MCF 10A (cell line): ENCODE measurements at regions not wholly inside any gene's neighbourhood (a gene's known extent, or its start where the extent isn't known, plus 50 kb on each side); places are given as distances from the start of the nearest gene placed in this dataset.
"Not testable (repeated sequence)": the region's sequence is repeated elsewhere in the genome, so short reads cannot be mapped to it uniquely, and the experiment has no call there.

Source experiments
- BruUV-seq: library from RNA; stranded (reverse); fragments of 400-500 nt; replicated peaks from 2 replicates; lab custom pipeline; 2021; lab: Mats Ljungman, UMichigan
- CTCF ChIA-PET: fragments of 300-600 bp; sonication (Branson Sonifier 250); formaldehyde crosslinking; extraction: SDS; loops from one replicate; lab custom pipeline; 2021; ENCODE audit warnings: antibody characterized with exemption, inconsistent platforms; lab: Yijun Ruan, JAX
- POLR2A ChIA-PET: fragments of 300-600, 350-650 bp; sonication (Branson Sonifier 250); formaldehyde crosslinking; extraction: SDS; loops from one replicate; lab custom pipeline; 2020; ENCODE audit warnings: antibody characterized with exemption, inconsistent platforms; lab: Yijun Ruan, JAX
- DNase-seq: peaks from one replicate; pipeline ENCODE4 v3.0.0-alpha.2; 2018; ENCODE audit not compliant: unreplicated experiment
- H3K27ac Mint-ChIP-seq: one replicate; pipeline ENCODE4 v1.8.0; 2022; ENCODE audit warnings: mild to moderate bottlenecking, low read depth, mixed read lengths; ENCODE audit not compliant: unreplicated experiment
- H3K27me3 Mint-ChIP-seq: one replicate; pipeline ENCODE4 v1.8.0; 2022; ENCODE audit warnings: mixed read lengths; ENCODE audit not compliant: insufficient read depth, unreplicated experiment
- H3K36me3 Mint-ChIP-seq: one replicate; pipeline ENCODE4 v1.8.0; 2022; ENCODE audit warnings: mild to moderate bottlenecking, moderate library complexity, mixed read lengths; ENCODE audit not compliant: insufficient read depth, unreplicated experiment
- H3K4me1 Mint-ChIP-seq: one replicate; pipeline ENCODE4 v1.8.0; 2022; ENCODE audit warnings: mixed read lengths; ENCODE audit not compliant: insufficient read depth, unreplicated experiment
- H3K4me3 Mint-ChIP-seq: one replicate; pipeline ENCODE4 v1.8.0; 2022; ENCODE audit warnings: mild to moderate bottlenecking, moderate library complexity, mixed read lengths; ENCODE audit not compliant: unreplicated experiment
- H3K9me3 Mint-ChIP-seq: one replicate; pipeline ENCODE4 v1.8.0; 2022; ENCODE audit warnings: mixed read lengths; ENCODE audit not compliant: unreplicated experiment
- intact Hi-C: fragments of 100-400 bp; cut with micrococcal nuclease; formaldehyde crosslinking; loops from 2 replicates; pipeline ENCODE4 v1.14.1; 2022
- TF ChIP-seq, protein P1 (sequence below): fragments of 200-600 bp; IDR thresholded peaks from one replicate; pipeline ENCODE4 v1.8.0; 2022; ENCODE audit warnings: antibody characterized with exemption, mild to moderate bottlenecking; ENCODE audit not compliant: unreplicated experiment

GRCh38 chr2:129408570-129408969 is 570.9 kb upstream of the RAB6C start:
- no TSS peak for BruUV-seq
- Mint-ChIP-seq H3K4me3 (no peak overlapping the region), H3K27ac (no peak overlapping the region), H3K27me3 (no peaks in the 10 kb centered on the region), H3K36me3 (no peaks in the 10 kb centered on the region), H3K9me3 (peaks cover 12% of the 10 kb centered on the region), H3K4me1 (no peaks in the 10 kb centered on the region)
- DNase-seq, result no peak
- intact Hi-C loops, result no loop called here
- POLR2A ChIA-PET, result no interaction called here
- TF ChIP-seq, protein P1, sequence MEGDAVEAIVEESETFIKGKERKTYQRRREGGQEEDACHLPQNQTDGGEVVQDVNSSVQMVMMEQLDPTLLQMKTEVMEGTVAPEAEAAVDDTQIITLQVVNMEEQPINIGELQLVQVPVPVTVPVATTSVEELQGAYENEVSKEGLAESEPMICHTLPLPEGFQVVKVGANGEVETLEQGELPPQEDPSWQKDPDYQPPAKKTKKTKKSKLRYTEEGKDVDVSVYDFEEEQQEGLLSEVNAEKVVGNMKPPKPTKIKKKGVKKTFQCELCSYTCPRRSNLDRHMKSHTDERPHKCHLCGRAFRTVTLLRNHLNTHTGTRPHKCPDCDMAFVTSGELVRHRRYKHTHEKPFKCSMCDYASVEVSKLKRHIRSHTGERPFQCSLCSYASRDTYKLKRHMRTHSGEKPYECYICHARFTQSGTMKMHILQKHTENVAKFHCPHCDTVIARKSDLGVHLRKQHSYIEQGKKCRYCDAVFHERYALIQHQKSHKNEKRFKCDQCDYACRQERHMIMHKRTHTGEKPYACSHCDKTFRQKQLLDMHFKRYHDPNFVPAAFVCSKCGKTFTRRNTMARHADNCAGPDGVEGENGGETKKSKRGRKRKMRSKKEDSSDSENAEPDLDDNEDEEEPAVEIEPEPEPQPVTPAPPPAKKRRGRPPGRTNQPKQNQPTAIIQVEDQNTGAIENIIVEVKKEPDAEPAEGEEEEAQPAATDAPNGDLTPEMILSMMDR, result no peak
- CTCF ChIA-PET, result interaction anchor here (0.5 to 1.0 kb wide), 2 partner anchors 11 to 14 kb away, joined by 3 to 5 read pairs; no protein-coding TSS in a partner anchor

GRCh38 chr2:129417041-129417440 is 562.4 kb upstream of the RAB6C start:
- H3K36me3 Mint-ChIP-seq, BruUV-seq, intact Hi-C loops, H3K9me3 Mint-ChIP-seq, DNase-seq, H3K4me3 Mint-ChIP-seq, H3K27ac Mint-ChIP-seq, H3K27me3 Mint-ChIP-seq, H3K4me1 Mint-ChIP-seq: not testable (repeated sequence)
- POLR2A ChIA-PET, result interaction anchor here (1.0 kb wide), 1 partner anchor 12 kb away, joined by 3 read pairs; no protein-coding TSS in a partner anchor
- CTCF ChIA-PET, result interaction anchor here (1.2 kb wide), 1 partner anchor 20 kb away, joined by 4 read pairs; no protein-coding TSS in a partner anchor

DNA sequence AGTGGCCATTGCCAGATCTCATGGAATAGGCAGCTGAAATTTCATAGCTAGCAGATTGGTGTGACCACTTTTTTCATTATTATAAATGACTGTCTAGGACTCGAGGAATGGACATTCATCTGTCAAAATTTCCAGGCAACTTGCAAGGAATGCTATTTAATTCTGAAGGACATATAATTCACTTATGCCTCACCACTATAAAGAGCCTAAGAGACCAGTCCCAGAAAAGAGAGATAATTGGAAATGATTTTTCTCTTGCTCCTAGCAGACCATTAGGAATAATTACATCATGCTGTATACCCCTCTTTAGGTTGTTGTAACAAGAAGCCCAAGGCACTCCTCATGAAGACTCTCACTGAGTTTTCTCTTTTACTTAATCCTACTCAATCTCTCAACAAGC is 557.4 kb upstream of the RAB6C start:
- no peaks in the 10 kb centered on the region for H3K4me1 Mint-ChIP-seq
- no peaks in the 10 kb centered on the region for H3K36me3 Mint-ChIP-seq
- BruUV-seq, result no TSS peak
- intact Hi-C loops, result no loop called here
- H3K27me3 Mint-ChIP-seq, result no peaks in the 10 kb centered on the region
- TF ChIP-seq, protein P1, result no peak
- ChIA-PET POLR2A (no interaction called here), CTCF (interaction anchor here (0.7 kb wide), 1 partner anchor 13 kb away, joined by 3 read pairs; no protein-coding TSS in a partner anchor)
- no peak overlapping the region for H3K27ac Mint-ChIP-seq
- H3K4me3 Mint-ChIP-seq, result no peak overlapping the region
- H3K9me3 Mint-ChIP-seq, result peaks cover 14% of the 10 kb centered on the region
- no peak for DNase-seq

- TF ChIP-seq, protein P1, result no peak
- intact Hi-C loops, result no loop called here
- H3K9me3 Mint-ChIP-seq, result peaks cover 20% of the 10 kb centered on the region
- H3K27me3 Mint-ChIP-seq, result no peaks in the 10 kb centered on the region
- no peak overlapping the region for H3K27ac Mint-ChIP-seq
- ChIA-PET POLR2A (no interaction called here), CTCF (no interaction called here)
- BruUV-seq, result no TSS peak
- no peak for DNase-seq
- no peaks in the 10 kb centered on the region for H3K4me1 Mint-ChIP-seq
- no peaks in the 10 kb centered on the region for H3K36me3 Mint-ChIP-seq
- no peak overlapping the region for H3K4me3 Mint-ChIP-seq
Measured at GRCh38 chr2:129428086-129428660, 551.3 kb upstream of the RAB6C start.
